T-cell (primary cell): ENCODE measurements at regions not wholly inside any gene's neighbourhood (a gene's known extent, or its start where the extent isn't known, plus 50 kb on each side); places are given as distances from the start of the nearest gene placed in this dataset.

Source experiments
- ATAC-seq, 4 experiments: fragments of 200-7000 bp in 3 of 4; fragments of 150-1000 bp in 1 of 4; cut with Tn5 transposase; replicated peaks in 1 of 4; 1 replicate in 3 of 4; 2 replicates in 1 of 4; pipeline ENCODE4 v1.10.0; 2021; ENCODE audit warnings: moderate library complexity in 3 of 4, mild to moderate bottlenecking in 2 of 4, moderate number of reproducible peaks in 1 of 4
- CTCF ChIA-PET, 2 donors: fragments of 300-600 bp; sonication (Branson Sonifier 250); formaldehyde crosslinking; loops; one replicate each; lab custom pipeline; 2022; ENCODE audit warnings: antibody characterized with exemption in 2 of 2; lab: Charles Lee
- POLR2A ChIA-PET, 2 donors: fragments of 300-600 bp; sonication (Branson Sonifier 250); formaldehyde crosslinking; loops; one replicate each; lab custom pipeline; 2022; ENCODE audit warnings: antibody characterized with exemption in 2 of 2; lab: Charles Lee
- DNase-seq, 35 experiments: peaks; one replicate each; pipeline versions ENCODE4 v3.0.0 to v3.0.0-alpha.2; 2013 to 2023
- H3K27ac ChIP-seq: one replicate; pipeline ENCODE4 v1.5.1; 2013; ENCODE audit warnings: low read length
- H3K27me3 ChIP-seq, 2 experiments: replicated peaks in 1 of 2; 1 replicate in 1 of 2; 2 replicates in 1 of 2; pipeline versions ENCODE4 v1.6.1 to v1.7.0; 2013; ENCODE audit warnings: low read length in 1 of 2, mixed read lengths in 1 of 2; ENCODE audit not compliant: control insufficient read depth in 2 of 2, insufficient read depth in 2 of 2; ENCODE audit errors: extremely low read depth in 1 of 2
- H3K36me3 ChIP-seq, 2 donors: 1 replicate in 1 of 2; 2 replicates in 1 of 2; pipeline versions ENCODE4 v1.6.1 to v1.7.0; 2013; ENCODE audit warnings: low read length in 1 of 2; ENCODE audit not compliant: control insufficient read depth in 2 of 2, insufficient read depth in 1 of 2; ENCODE audit errors: extremely low read depth in 1 of 2
- H3K4me1 ChIP-seq, 2 experiments: 1 replicate in 1 of 2; 2 replicates in 1 of 2; pipeline versions ENCODE4 v1.6.1 to v1.7.0; 2013; ENCODE audit warnings: low read length in 2 of 2, mixed read lengths in 1 of 2; ENCODE audit not compliant: insufficient read depth in 2 of 2, control insufficient read depth in 1 of 2; ENCODE audit errors: extremely low read depth in 1 of 2
- H3K4me3 ChIP-seq, 2 donors: 1 replicate in 1 of 2; 2 replicates in 1 of 2; pipeline versions ENCODE4 v1.5.1 to v1.7.0; 2013; ENCODE audit warnings: mild to moderate bottlenecking in 2 of 2, low read length in 1 of 2, moderate library complexity in 1 of 2; ENCODE audit not compliant: control insufficient read depth in 1 of 2; ENCODE audit errors: extremely low read depth in 1 of 2
- H3K9me3 ChIP-seq: 2 replicates; pipeline ENCODE4 v1.7.0; 2013
- H3K27ac Mint-ChIP-seq, 2 donors: one replicate each; pipeline ENCODE4 v1.8.0; 2020 to 2021; ENCODE audit warnings: mild to moderate bottlenecking in 2 of 2, mixed read lengths in 2 of 2
- H3K27me3 Mint-ChIP-seq, 2 donors: one replicate each; pipeline ENCODE4 v1.8.0; 2021 to 2022; ENCODE audit warnings: mixed read lengths in 2 of 2
- H3K36me3 Mint-ChIP-seq: one replicate; pipeline ENCODE4 v1.8.0; 2021; ENCODE audit warnings: mixed read lengths
- H3K4me1 Mint-ChIP-seq, 3 donors: one replicate each; pipeline ENCODE4 v1.8.0; 2020 to 2022; ENCODE audit warnings: mixed read lengths in 3 of 3, mild to moderate bottlenecking in 1 of 3
- H3K4me3 Mint-ChIP-seq, 3 donors: one replicate each; pipeline ENCODE4 v1.8.0; 2020 to 2022; ENCODE audit warnings: mild to moderate bottlenecking in 3 of 3, mixed read lengths in 3 of 3, moderate library complexity in 3 of 3
- H3K9me3 Mint-ChIP-seq, 3 donors: one replicate each; pipeline ENCODE4 v1.8.0; 2020 to 2022; ENCODE audit warnings: mixed read lengths in 3 of 3
- WGBS: methylation state at CpG from one replicate; pipeline ENCODE4 v1.1.5; 2013; ENCODE audit warnings: missing lambda C conversion rate; ENCODE audit not compliant: insufficient coverage; 5-methylcytosine and 5-hydroxymethylcytosine counted together

DNA sequence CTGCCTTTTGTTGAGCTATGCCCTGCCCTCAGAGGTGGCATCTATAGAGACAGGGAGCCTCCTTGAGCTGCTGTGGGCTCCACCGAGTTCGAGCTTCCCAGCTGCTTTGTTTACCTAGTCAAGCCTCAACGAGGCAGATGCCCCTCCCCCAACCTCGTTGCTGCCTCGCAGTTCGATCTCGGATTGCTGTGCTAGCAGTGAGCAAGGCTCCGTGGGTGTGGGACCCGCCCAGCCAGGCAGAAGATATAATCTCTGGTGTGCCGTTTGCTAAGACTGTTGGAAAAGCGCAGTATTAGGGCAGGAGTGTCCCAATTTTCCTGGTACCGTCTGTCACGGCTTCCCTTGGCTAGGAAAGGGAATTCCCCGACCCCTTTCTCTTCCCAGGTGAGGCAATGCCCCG lies 88.4 kb upstream of the CDK6 start:
- DNase-seq (no peak), ATAC-seq (no peak)
- peaks cover 0 to 5% (median 3%) of the 10 kb centered on the region in 3 donors for H3K9me3 Mint-ChIP-seq
- H3K27ac ChIP-seq, result no peak overlapping the region
- H3K4me3 ChIP-seq, result no peak overlapping the region
- no peaks in the 10 kb centered on the region for H3K4me1 Mint-ChIP-seq
- no peak overlapping the region for H3K4me3 Mint-ChIP-seq
- ChIA-PET CTCF (no interaction called here), POLR2A (no interaction called here)
- H3K36me3 ChIP-seq, result no peaks in the 10 kb centered on the region
- no peak overlapping the region for H3K27ac Mint-ChIP-seq
- H3K27me3 ChIP-seq, result peaks cover 0 to 13% of the 10 kb centered on the region in 2 experiments
- no peaks in the 10 kb centered on the region for H3K36me3 Mint-ChIP-seq
- H3K27me3 Mint-ChIP-seq, result peaks cover 5 to 13% of the 10 kb centered on the region in 2 donors
- H3K4me1 ChIP-seq, result no peaks in the 10 kb centered on the region
- WGBS, result 91% methylated on average over 13 of the region's 15 CpGs
- no peaks in the 10 kb centered on the region for H3K9me3 ChIP-seq

DNA sequence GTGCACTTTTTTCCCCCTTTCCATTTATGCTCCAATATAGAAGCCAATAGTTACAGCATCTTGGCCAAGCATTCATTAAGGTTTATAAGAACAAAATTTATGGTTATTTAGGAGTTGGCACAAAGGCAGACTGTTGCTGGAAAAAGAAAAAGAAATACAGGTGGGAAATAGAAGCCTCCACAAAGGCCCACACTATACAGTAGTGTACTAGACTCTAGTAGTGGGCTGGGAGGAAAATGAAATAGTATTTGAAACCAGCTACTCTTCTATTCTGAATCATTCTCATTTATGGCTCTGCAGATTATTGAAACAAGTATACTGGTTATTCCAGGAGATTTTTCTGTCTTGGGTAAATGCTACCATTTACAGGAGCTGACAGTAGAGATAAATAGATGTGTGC lies 80.9 kb upstream of the CDK6 start:
- no peaks in the 10 kb centered on the region for H3K27me3 ChIP-seq
- no peaks in the 10 kb centered on the region for H3K9me3 Mint-ChIP-seq
- DNase-seq, result no peak
- no peak overlapping the region for H3K27ac Mint-ChIP-seq
- H3K36me3 ChIP-seq, result no peaks in the 10 kb centered on the region
- peaks cover 0 to under 1% of the 10 kb centered on the region in 2 donors for H3K27me3 Mint-ChIP-seq
- no peak overlapping the region for H3K27ac ChIP-seq
- H3K4me1 Mint-ChIP-seq, result no peaks in the 10 kb centered on the region
- H3K9me3 ChIP-seq, result no peaks in the 10 kb centered on the region
- no peak overlapping the region for H3K4me3 Mint-ChIP-seq
- no peaks in the 10 kb centered on the region for H3K36me3 Mint-ChIP-seq
- ChIA-PET POLR2A (no interaction called here), CTCF (no interaction called here)
- ATAC-seq, result no peak
- no peak overlapping the region for H3K4me3 ChIP-seq
- no peaks in the 10 kb centered on the region for H3K4me1 ChIP-seq

DNA sequence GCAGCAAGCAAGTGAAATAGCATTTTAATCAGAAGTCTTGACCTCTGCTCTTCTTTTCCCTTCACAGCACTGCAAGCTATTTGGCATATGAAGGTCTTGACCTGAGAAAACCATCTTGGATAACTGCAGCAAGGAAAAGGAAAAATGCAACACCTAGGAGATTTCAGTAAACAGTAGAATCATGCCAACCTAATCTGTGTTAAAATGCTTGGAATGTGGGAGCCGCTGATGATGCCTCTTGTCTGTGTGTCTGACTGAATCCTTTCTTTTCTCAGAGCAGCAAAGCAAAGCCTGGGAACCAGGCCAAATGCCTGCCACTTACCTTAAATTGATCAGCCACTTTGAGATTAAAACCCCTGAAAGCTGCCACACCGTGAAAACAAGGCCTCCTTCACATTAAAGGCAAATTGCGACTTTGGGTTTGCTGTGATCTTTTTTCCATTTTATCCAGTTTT lies 80.4 kb upstream of the CDK6 start:
- Histone ChIP-seq H3K27me3 (no peaks in the 10 kb centered on the region), H3K9me3 (no peaks in the 10 kb centered on the region), H3K27ac (no peak overlapping the region), H3K4me1 (no peaks in the 10 kb centered on the region), H3K4me3 (no peak overlapping the region), H3K36me3 (no peaks in the 10 kb centered on the region)
- H3K4me1 Mint-ChIP-seq, result no peaks in the 10 kb centered on the region
- no peaks in the 10 kb centered on the region for H3K9me3 Mint-ChIP-seq
- DNase-seq (no peak), ATAC-seq (no peak)
- no peaks in the 10 kb centered on the region for H3K36me3 Mint-ChIP-seq
- CTCF ChIA-PET, result interaction anchor here in 1 of 2 donors (0.6 kb wide), 1 partner anchor 93 kb away, joined by 4 read pairs; no protein-coding TSS in a partner anchor
- no peak overlapping the region for H3K27ac Mint-ChIP-seq
- 92% methylated on average over 3 of the region's 3 CpGs for WGBS
- no peaks in the 10 kb centered on the region for H3K27me3 Mint-ChIP-seq
- no peak overlapping the region for H3K4me3 Mint-ChIP-seq
- POLR2A ChIA-PET, result no interaction called here

DNA sequence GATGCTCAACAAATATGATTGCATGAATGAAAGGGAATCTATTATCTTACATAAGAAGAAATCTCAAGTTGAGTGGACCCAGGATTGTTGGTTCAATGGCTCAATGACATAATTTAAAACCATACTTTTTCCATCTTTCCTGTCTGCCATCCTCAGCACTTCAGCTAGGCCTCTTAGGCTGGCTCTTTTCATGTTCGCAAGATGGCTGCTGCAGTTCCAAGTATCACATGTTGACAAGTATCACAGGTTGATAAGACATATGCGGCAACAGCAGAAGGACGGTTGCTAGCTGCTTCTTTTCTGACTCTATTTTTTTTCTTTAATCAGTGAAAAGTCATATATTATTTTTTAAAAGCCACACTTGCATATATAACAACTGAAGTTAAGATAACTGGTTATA lies 79.0 kb upstream of the CDK6 start:
- CTCF ChIA-PET, result interaction anchor here in 1 of 2 donors (0.6 kb wide), 1 partner anchor 16 kb away, joined by 3 read pairs; no protein-coding TSS in a partner anchor
- ATAC-seq (no peak), DNase-seq (no peak)
- no peaks in the 10 kb centered on the region for H3K36me3 ChIP-seq
- Mint-ChIP-seq H3K4me1 (no peaks in the 10 kb centered on the region), H3K36me3 (no peaks in the 10 kb centered on the region), H3K9me3 (no peaks in the 10 kb centered on the region), H3K27me3 (no peaks in the 10 kb centered on the region), H3K27ac (no peak overlapping the region), H3K4me3 (no peak overlapping the region)
- 100% methylated on average over 1 of the region's 3 CpGs for WGBS
- POLR2A ChIA-PET, result interaction anchor here in 1 of 2 donors (0.6 kb wide), 1 partner anchor 309 kb away, joined by 3 read pairs; no protein-coding TSS in a partner anchor
- no peaks in the 10 kb centered on the region for H3K9me3 ChIP-seq
- no peaks in the 10 kb centered on the region for H3K27me3 ChIP-seq
- H3K4me1 ChIP-seq, result no peaks in the 10 kb centered on the region
- H3K4me3 ChIP-seq, result no peak overlapping the region
- no peak overlapping the region for H3K27ac ChIP-seq

DNA sequence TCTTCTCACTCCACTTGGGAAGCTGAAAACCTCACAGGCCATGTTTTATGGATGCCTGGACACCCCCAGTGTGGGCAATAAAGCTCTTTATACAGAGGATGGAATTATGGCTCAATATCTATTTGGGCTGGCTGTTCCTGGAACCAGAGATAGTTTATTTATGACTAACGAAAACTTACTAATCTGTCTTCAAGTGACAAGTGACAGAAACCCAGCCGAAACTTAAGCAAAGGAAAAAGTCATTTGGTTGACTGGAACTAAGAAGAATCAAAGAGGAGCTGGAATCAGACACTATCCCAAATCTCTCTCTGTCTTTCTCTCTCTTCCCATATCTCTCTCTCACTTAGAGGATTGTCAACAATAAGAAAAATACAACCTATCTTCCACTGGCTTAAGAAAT lies 78.3 kb upstream of the CDK6 start:
- no peaks in the 10 kb centered on the region for H3K36me3 Mint-ChIP-seq

DNA sequence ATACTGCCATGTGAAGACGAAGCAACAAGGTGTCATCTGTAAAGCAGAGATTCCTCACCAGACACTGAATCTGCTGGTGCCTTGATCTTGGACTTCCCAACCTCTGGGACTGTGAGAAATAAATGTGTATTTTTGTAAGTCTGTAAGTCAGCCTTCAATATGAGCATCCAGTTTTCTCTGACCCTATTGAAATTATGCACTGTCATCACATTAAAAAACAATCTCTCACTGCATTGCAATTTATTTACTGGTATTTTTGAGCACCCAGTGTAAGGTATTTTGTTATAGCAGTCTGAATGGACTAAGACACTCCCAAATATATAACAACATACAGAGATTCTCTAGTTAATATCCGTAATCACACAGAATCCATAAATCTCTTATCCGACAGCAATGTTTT lies 77.5 kb upstream of the CDK6 start:
- H3K4me3 ChIP-seq, result no peak overlapping the region
- ChIA-PET CTCF (no interaction called here), POLR2A (no interaction called here)
- no peak overlapping the region for H3K27ac ChIP-seq
- no peaks in the 10 kb centered on the region for H3K9me3 ChIP-seq
- no peaks in the 10 kb centered on the region for H3K36me3 Mint-ChIP-seq
- H3K27me3 ChIP-seq, result no peaks in the 10 kb centered on the region
- no peak overlapping the region for H3K27ac Mint-ChIP-seq
- no peaks in the 10 kb centered on the region for H3K4me1 Mint-ChIP-seq
- no peaks in the 10 kb centered on the region for H3K4me1 ChIP-seq
- no peaks in the 10 kb centered on the region for H3K27me3 Mint-ChIP-seq
- H3K9me3 Mint-ChIP-seq, result no peaks in the 10 kb centered on the region
- DNase-seq (no peak), ATAC-seq (no peak)
- 80% methylated on average over 1 of the region's 3 CpGs for WGBS
- no peak overlapping the region for H3K4me3 Mint-ChIP-seq
- no peaks in the 10 kb centered on the region for H3K36me3 ChIP-seq

More for the DNA sequence above, 78.3 kb upstream of the CDK6 start:
- H3K27me3 Mint-ChIP-seq, result no peaks in the 10 kb centered on the region
- Histone ChIP-seq H3K27me3 (no peaks in the 10 kb centered on the region), H3K4me3 (no peak overlapping the region), H3K9me3 (no peaks in the 10 kb centered on the region), H3K27ac (no peak overlapping the region), H3K36me3 (no peaks in the 10 kb centered on the region), H3K4me1 (no peaks in the 10 kb centered on the region)
- no CpG with 5 or more reads among the region's 2 CpGs for WGBS
- H3K27ac Mint-ChIP-seq, result no peak overlapping the region
- H3K4me1 Mint-ChIP-seq, result no peaks in the 10 kb centered on the region
- ChIA-PET CTCF (no interaction called here), POLR2A (no interaction called here)
- DNase-seq (no peak), ATAC-seq (no peak)
- no peaks in the 10 kb centered on the region for H3K9me3 Mint-ChIP-seq
- H3K4me3 Mint-ChIP-seq, result no peak overlapping the region

DNA sequence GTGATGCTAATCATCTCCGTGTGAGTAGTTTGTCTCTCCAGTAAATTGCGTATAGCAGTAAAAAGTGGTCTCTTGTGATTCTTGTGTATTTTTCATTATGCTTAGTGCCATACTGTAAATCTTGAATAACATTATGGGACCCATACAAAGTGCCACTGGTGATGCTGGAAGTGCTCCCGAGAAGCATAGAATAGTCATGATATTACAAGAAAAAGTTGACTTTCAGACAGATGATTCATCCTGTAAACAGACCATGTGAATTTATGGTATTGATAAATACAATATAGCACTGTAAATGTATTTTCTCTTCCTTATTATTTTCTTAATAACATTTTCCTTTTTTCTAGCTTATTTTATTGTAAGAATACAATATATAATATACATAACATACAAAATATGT lies 74.6 kb upstream of the CDK6 start:
- ATAC-seq, result no peak
- H3K27me3 Mint-ChIP-seq, result no peaks in the 10 kb centered on the region

More for the DNA sequence above, 74.6 kb upstream of the CDK6 start:
- H3K36me3 ChIP-seq, result no peaks in the 10 kb centered on the region
- H3K27ac ChIP-seq, result no peak overlapping the region
- H3K4me3 Mint-ChIP-seq, result no peak overlapping the region
- H3K9me3 Mint-ChIP-seq, result no peaks in the 10 kb centered on the region
- no peaks in the 10 kb centered on the region for H3K9me3 ChIP-seq
- H3K27me3 ChIP-seq, result no peaks in the 10 kb centered on the region
- no peak overlapping the region for H3K4me3 ChIP-seq
- no peak for DNase-seq
- H3K27ac Mint-ChIP-seq, result no peak overlapping the region
- ChIA-PET POLR2A (no interaction called here), CTCF (no interaction called here)
- H3K4me1 ChIP-seq, result no peaks in the 10 kb centered on the region
- H3K36me3 Mint-ChIP-seq, result no peaks in the 10 kb centered on the region
- WGBS, result no CpG with 5 or more reads among the region's 3 CpGs
- H3K4me1 Mint-ChIP-seq, result no peaks in the 10 kb centered on the region
